Sigmoid colon (tissue), 4 donors: ENCODE measurements at regions not wholly inside any gene's neighbourhood (a gene's known extent, or its start where the extent isn't known, plus 50 kb on each side); places are given as distances from the start of the nearest gene placed in this dataset.

Source experiments
- EP300 ChIP-seq, 4 donors: sonication (generic); formaldehyde crosslinking; IDR thresholded peaks; one replicate each; pipeline ENCODE4 v1.6.1; 2017; ENCODE audit warnings: antibody characterized with exemption in 4 of 4
- POLR2A ChIP-seq, 2 donors: fragments of 450-650 bp; IDR thresholded peaks; one replicate each; pipeline ENCODE4 v1.6.1; 2016; ENCODE audit warnings: antibody characterized with exemption in 2 of 2, mild to moderate bottlenecking in 2 of 2, moderate library complexity in 2 of 2
- POLR2AphosphoS5 ChIP-seq, 4 donors: sonication (generic); formaldehyde crosslinking; IDR thresholded peaks; one replicate each; pipeline ENCODE4 v1.6.1; 2017; ENCODE audit warnings: antibody characterized with exemption in 4 of 4
- TF ChIP-seq, protein P1 (sequence below), 4 experiments: fragments of 450-650 bp in 3 of 4; fragments of 200-600 bp in 1 of 4; IDR thresholded peaks; one replicate each; pipeline ENCODE4 v1.5.1; 2016 to 2019; ENCODE audit warnings: antibody characterized with exemption in 4 of 4, mild to moderate bottlenecking in 3 of 4, moderate library complexity in 2 of 4

DNA sequence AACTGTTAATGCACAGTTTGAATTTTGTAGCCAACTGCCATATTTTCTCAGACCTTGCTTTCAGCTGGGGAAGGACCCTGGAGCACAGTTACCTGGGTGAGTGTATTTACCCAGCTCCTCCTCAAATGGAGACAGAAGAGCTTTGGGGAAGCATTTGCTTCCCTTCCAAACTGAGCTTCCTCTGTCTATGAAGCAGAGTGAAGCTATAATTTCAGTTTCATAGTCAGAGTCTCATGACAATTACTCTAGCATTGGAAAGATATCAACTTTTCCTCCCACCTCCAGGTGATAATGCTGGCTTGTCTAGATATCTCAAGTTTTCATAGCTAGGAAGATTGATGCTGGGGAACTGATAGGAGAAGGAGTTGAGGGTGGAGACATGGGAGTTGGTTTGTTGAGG lies 406.4 kb upstream of the CLINT1 start:
- TF ChIP-seq POLR2AphosphoS5 (IDR thresholded peaks at IDR 0.05) = no peak
- TF ChIP-seq, protein P1, sequence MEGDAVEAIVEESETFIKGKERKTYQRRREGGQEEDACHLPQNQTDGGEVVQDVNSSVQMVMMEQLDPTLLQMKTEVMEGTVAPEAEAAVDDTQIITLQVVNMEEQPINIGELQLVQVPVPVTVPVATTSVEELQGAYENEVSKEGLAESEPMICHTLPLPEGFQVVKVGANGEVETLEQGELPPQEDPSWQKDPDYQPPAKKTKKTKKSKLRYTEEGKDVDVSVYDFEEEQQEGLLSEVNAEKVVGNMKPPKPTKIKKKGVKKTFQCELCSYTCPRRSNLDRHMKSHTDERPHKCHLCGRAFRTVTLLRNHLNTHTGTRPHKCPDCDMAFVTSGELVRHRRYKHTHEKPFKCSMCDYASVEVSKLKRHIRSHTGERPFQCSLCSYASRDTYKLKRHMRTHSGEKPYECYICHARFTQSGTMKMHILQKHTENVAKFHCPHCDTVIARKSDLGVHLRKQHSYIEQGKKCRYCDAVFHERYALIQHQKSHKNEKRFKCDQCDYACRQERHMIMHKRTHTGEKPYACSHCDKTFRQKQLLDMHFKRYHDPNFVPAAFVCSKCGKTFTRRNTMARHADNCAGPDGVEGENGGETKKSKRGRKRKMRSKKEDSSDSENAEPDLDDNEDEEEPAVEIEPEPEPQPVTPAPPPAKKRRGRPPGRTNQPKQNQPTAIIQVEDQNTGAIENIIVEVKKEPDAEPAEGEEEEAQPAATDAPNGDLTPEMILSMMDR (IDR thresholded peaks at IDR 0.05) = no peak
- no peak for TF ChIP-seq POLR2A (IDR thresholded peaks at IDR 0.05)
- TF ChIP-seq EP300 (IDR thresholded peaks at IDR 0.05) = no peak
